Activated T-cell treated with anti-CD3 and anti-CD28 coated beads, Interleukin-2, amount 50 U/mL, for 48 hours (primary cell): ENCODE measurements at regions not wholly inside any gene's neighbourhood (a gene's known extent, or its start where the extent isn't known, plus 50 kb on each side); places are given as distances from the start of the nearest gene placed in this dataset.
"Not testable (repeated sequence)": the region's sequence is repeated elsewhere in the genome, so short reads cannot be mapped to it uniquely, and the experiment has no call there.

Source experiments
- DNase-seq, 2 experiments: peaks; one replicate each; pipeline ENCODE4 v3.0.0-alpha.2; 2020

DNA sequence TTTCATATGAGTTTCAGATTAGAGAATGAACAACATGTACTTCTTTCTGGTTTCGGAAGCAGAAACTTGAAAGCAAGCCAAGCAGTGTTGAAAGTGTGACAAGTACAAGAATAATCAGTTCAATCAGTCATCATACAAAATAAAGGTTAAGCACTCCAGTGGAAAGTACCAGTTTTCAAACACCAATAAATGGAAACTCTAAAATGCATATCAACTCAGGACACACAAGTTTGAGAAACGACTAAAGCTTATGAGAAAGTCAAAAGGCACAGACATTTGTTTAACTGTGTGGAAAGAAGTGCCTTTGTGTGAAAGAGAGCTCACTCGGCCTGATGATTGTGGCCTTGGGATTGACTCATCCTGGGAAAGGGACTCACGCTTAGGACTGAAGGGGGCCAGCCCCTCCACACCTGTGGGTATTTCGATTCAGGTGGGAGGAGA, 60.6 kb upstream of the AKR1C1 start:
- peak; percentile 35 to 44 for DNase-seq

DNA sequence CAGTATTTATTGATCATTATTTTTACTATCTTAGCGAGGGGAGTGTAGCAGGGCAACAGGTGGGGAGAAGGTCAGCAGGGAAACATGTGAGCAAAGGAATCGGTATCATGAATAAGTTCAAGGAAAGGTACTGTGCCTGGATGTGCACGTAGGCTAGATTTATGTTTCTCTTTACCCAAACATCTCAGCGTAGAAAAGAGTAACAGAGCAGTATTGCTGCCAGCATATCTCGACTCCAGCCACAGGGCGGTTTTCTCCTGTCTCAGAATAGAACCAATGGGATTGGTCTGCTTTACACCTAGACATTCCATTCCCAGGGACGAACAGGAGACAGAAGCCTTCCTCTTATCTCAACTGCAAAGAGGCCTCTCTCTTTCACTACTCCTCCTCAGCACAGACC, 60.1 kb upstream of the AKR1C1 start:
- not testable (repeated sequence) for DNase-seq

DNA sequence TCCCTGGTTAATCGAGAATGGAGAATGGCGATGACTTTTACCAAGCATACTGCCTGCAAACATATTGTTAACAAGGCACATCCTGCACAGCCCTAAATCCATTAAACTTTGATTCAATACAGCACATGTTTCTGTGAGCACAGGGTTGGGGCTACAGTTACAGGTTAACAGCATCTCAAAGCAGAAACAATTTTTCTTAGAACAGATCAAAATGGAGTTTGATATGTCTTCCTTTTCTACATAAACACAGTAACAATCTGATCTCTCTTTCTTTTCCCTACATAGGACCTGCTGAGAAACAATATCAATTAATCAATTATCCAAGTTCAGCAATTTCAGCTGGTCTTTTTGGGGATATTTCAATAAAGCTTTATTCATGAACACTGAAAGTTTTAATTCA, 59.5 kb upstream of the AKR1C1 start:
- not testable (repeated sequence) for DNase-seq

DNA sequence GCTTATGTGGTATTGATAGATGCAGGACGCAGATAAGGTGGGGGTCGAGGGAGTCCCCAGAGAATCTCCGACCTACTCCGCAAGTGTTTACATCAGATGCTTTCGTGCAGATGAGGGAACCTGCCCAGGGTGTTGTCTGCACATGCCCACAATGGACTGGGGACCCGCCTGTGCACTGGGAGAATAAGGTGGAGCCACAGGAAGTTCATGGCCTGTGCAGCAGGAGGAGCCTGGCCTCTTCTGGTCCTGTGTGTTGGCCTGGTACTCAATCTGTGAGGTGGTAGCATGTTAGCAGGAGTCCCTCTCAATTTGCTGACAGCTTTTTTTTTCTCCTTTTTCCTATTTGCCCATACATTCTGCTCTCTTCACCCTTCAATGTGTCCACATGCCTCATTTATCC, 54.1 kb upstream of the AKR1C1 start:
- DNase-seq = no peak
